Ishikawa (cell line): ENCODE measurements at regions not wholly inside any gene's neighbourhood (a gene's known extent, or its start where the extent isn't known, plus 50 kb on each side); places are given as distances from the start of the nearest gene placed in this dataset.

Experiments used
- CEBPB ChIP-seq: IDR thresholded peaks from 2 replicates; pipeline ENCODE4 v1.6.1; 2012
- CREB1 ChIP-seq: IDR thresholded peaks from 2 replicates; pipeline ENCODE4 v1.6.1; 2012; ENCODE audit warnings: low read depth
- EP300 ChIP-seq: IDR thresholded peaks from 2 replicates; pipeline ENCODE4 v1.6.1; 2012; ENCODE audit warnings: borderline replicate concordance
- NFIC ChIP-seq: IDR thresholded peaks from 2 replicates; pipeline ENCODE4 v1.6.1; 2012
- RAD21 ChIP-seq: IDR thresholded peaks from 2 replicates; pipeline ENCODE4 v1.6.1; 2012; ENCODE audit warnings: low read depth
- TAF1 ChIP-seq: IDR thresholded peaks from 2 replicates; pipeline ENCODE4 v1.6.1; 2012; ENCODE audit warnings: low read depth, mild to moderate bottlenecking
- TCF12 ChIP-seq: IDR thresholded peaks from 2 replicates; pipeline ENCODE4 v1.6.1; 2012; ENCODE audit warnings: low read depth
- TF ChIP-seq, protein P1 (sequence below): IDR thresholded peaks from 2 replicates; pipeline ENCODE4 v1.6.1; 2012
- TF ChIP-seq, protein P2 (sequence below): IDR thresholded peaks from 2 replicates; pipeline ENCODE4 v1.6.1; 2012
- TF ChIP-seq, protein P3 (sequence below): IDR thresholded peaks from 2 replicates; pipeline ENCODE4 v1.6.1; 2012; ENCODE audit warnings: low read depth, mild to moderate bottlenecking

DNA sequence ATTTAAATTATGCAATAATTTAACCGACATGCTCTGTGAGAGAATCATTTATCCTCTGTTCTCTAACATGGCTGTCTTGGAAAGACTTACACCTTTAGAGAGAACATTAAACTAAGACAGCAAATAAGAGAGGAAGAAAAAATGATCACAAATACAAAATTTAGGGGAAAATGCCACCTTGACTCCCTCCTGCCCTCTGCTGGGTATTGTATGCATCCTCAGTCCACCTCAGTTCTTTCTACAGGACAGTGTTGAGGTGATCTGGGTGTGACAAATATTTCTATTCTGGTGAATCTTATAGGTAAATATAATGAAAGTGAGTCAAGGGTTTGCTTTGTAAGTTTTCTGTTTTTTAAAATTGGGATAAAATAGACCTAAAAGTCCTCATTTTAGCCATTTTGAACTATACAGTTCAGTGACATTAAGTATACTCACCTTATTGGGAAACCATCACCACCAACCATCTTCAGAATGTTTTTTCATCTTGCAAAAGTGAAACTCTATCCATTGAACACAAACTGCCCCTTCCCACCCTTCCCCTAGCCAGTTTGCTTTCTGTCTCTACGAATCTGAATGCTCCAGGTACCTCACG, 61.5 kb upstream of the ELMO1 start:
- TF ChIP-seq, protein P1, sequence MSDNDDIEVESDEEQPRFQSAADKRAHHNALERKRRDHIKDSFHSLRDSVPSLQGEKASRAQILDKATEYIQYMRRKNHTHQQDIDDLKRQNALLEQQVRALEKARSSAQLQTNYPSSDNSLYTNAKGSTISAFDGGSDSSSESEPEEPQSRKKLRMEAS = no peak
- TF ChIP-seq, protein P2, sequence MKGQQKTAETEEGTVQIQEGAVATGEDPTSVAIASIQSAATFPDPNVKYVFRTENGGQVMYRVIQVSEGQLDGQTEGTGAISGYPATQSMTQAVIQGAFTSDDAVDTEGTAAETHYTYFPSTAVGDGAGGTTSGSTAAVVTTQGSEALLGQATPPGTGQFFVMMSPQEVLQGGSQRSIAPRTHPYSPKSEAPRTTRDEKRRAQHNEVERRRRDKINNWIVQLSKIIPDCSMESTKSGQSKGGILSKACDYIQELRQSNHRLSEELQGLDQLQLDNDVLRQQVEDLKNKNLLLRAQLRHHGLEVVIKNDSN = no peak
- no peak for TF ChIP-seq EP300
- TF ChIP-seq, protein P3, sequence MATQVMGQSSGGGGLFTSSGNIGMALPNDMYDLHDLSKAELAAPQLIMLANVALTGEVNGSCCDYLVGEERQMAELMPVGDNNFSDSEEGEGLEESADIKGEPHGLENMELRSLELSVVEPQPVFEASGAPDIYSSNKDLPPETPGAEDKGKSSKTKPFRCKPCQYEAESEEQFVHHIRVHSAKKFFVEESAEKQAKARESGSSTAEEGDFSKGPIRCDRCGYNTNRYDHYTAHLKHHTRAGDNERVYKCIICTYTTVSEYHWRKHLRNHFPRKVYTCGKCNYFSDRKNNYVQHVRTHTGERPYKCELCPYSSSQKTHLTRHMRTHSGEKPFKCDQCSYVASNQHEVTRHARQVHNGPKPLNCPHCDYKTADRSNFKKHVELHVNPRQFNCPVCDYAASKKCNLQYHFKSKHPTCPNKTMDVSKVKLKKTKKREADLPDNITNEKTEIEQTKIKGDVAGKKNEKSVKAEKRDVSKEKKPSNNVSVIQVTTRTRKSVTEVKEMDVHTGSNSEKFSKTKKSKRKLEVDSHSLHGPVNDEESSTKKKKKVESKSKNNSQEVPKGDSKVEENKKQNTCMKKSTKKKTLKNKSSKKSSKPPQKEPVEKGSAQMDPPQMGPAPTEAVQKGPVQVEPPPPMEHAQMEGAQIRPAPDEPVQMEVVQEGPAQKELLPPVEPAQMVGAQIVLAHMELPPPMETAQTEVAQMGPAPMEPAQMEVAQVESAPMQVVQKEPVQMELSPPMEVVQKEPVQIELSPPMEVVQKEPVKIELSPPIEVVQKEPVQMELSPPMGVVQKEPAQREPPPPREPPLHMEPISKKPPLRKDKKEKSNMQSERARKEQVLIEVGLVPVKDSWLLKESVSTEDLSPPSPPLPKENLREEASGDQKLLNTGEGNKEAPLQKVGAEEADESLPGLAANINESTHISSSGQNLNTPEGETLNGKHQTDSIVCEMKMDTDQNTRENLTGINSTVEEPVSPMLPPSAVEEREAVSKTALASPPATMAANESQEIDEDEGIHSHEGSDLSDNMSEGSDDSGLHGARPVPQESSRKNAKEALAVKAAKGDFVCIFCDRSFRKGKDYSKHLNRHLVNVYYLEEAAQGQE = no peak
- peak; percentile 4; the same call in 1 of the 2 replicates for TF ChIP-seq RAD21
- no peak for TF ChIP-seq TCF12
- no peak for TF ChIP-seq TAF1
- TF ChIP-seq CEBPB = no peak
- TF ChIP-seq CREB1 = no peak
- no peak for TF ChIP-seq NFIC
